SKM-1 (cell line): ENCODE measurements at regions not wholly inside any gene's neighbourhood (a gene's known extent, or its start where the extent isn't known, plus 50 kb on each side); places are given as distances from the start of the nearest gene placed in this dataset.
"Not testable (repeated sequence)": the region's sequence is repeated elsewhere in the genome, so short reads cannot be mapped to it uniquely, and the experiment has no call there.

Source experiments
- DNase-seq: peaks from one replicate; lab custom pipeline; 2025; ENCODE audit not compliant: unreplicated experiment; lab: John Stamatoyannopoulos, UW

- DNase-seq, result no peak
Observed at GRCh38 chr5:103385722-103386121, 127.2 kb downstream of the MACIR start.

- DNase-seq, result not testable (repeated sequence)
Observed at GRCh38 chr5:103377638-103378037, 119.1 kb downstream of the MACIR start.

DNA sequence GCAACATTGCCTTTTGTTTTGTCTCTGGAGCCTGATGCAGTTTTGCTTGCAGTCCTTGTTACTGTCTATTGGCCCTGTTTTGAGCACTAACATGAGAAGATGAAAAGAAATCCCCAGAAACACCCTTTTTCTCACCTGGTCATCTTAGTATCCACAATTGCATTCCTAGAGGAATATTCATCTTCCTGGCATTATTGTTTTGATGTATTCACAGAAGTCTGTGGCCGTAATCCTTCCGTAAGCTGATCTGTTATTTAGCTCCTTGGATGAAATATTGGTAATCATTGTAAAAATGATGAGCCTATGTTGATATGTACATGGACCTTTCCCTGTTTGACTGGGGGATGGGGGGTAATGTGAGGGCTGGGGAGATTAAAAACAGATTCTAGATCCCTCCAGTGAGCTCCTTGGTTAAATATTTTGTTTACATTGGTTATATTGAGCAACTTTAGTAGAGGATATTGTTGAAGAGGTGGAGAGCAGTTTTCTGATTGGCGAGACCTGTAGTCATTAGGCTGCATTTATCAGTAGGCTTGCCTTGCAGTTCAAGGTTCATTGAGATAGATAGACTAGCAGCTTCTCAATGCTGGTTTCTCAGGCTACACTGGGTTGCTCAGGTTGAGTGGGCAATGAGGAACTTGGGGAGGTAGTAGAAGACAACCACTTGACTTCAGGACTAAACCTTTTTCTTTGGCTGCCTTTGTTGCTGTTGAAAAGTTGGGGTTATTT lies 117.5 kb downstream of the MACIR start:
- DNase-seq, result no peak

DNA sequence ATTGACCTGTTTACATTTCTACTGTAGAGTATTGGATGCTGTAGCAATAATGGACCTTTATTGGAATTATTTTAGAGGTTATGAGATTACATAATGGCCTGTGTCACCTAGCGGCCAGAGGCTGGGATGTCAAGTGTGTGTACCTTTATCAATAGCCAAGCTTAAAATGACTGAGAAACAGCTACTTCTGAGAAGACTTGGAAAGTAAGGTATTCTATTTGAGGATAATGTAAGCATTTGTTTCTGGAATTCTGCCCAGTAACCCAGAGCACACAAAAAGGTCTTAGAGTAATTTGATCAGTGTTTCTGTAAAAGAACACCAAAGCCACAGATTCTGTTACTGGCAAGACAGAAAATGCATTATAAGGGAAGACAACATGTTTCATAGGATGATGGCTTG lies 116.8 kb downstream of the MACIR start:
- DNase-seq, result no peak

GRCh38 chr5:103374473-103374963 lies 116.0 kb downstream of the MACIR start:
- DNase-seq, result no peak

DNA sequence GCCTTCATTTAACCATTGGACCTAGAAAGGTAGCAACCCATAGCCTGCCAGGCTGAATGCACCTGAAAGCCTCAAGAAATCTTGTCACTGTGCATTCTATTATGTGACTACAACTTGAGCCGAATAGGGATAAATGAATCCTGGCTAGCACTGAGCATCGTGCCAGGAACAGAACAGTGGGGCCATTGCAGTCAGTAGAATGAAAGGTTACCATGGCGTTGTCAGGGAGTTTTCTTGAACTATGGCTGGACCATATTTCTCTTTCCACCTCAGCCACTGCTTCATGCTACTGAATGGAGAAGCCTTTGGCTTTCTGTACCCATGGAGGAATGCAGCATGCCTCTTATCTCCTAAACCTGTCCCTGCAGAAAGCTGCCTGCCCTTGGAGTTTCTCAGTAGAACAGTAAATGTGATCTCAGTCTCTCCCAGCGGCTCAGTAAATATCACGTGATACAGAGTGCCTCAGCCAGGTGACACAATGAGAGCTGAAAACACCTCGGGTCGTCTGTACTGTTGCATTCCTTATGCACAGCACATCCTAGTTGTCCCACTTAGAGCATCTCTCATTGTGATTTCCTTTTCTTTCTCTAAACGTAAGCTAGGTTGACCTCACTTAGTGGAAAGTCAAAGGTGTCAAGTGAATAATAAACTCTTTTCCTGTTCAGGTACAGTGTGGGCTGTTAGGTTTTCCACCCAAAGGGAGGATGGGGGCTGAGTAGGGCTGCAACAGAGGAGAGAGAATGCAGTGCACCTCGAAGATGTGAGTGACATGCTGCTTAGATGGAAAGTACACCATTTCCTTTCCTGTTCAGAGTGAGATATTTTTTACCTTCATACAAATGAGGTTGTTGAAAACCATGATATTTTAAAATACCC lies 115.3 kb downstream of the MACIR start:
- DNase-seq, result no peak

GRCh38 chr5:103371046-103371607 lies 112.6 kb downstream of the MACIR start:
- DNase-seq, result no peak

- no peak for DNase-seq
Observed at GRCh38 chr5:103369125-103370120, 110.9 kb downstream of the MACIR start.

- DNase-seq, result no peak
Observed at GRCh38 chr5:103367702-103368101, 109.1 kb downstream of the MACIR start.

DNA sequence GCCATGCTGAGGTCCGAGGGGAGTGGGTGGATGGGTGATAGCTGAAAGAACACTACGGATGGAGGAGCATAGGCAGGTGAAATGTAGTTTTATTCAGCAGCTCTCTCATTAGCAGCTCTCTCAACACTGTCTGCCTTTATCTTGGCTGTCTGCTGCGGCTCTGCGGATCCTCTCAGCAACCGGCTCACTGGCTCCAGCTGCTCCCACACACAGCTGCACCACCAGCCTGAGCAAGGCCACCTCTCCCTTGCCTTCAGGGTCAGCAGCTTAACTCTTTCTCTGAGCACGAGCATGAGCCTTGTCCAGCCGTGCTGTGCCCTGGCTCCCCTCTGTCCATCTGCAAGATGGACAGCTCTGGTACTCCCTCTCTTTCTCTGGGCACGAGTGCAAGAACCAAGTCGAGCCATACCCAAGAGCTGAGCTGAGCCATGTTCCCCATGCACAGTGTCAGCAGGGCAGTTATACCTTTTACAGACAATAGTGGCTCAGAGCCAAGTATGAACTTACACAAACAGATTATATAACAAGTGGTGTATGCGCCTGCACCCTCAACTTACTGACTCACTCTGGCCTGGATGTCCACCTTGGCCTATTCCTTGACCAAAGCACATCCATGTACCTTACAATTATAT lies 108.5 kb downstream of the MACIR start:
- DNase-seq, result no peak

DNA sequence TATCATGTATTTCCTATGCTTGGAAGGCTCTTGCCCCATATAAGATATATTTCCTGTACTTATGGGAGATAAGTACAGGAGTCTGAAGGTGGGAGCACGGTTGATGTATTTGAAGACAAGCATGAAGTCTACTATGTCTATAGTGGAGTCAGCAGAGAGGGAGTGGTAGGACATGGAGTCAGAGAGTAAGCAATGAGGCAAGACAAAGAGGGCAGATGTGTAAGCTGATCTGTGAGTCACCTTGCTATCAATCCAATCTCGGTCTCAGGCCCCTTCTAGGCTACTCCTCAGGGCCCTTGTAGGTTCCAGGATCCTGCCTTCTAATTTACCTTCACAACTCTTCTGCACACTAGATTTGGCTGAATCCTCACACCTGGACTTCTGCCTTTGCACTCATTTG lies 105.5 kb downstream of the MACIR start:
- no peak for DNase-seq

DNA sequence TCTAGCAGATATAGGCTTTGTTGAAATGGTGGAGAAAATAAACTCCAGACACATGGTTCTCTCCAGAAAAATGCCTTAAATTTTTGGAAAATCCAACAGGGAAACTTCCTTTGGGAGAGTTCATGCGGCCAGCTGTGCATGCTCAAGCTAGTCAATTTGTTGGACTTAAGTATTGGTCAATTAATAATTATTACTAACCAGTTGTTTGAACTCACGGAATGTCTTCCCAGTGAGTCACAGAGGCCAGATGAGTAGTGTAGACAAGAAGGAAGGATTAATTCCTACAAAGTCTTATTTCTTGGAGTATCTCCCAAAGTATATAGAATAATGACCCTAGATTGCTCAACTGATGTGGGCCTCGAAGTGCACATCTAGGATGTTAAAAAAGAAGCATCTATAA lies 103.6 kb downstream of the MACIR start:
- DNase-seq, result no peak

- DNase-seq, result no peak
Observed at GRCh38 chr5:103360475-103360874, 101.9 kb downstream of the MACIR start.

GRCh38 chr5:103358305-103358995 lies 99.9 kb downstream of the MACIR start:
- no peak for DNase-seq

GRCh38 chr5:103357636-103358035 lies 99.1 kb downstream of the MACIR start:
- no peak for DNase-seq

- DNase-seq, result no peak
Observed at GRCh38 chr5:103356350-103357091, 98.0 kb downstream of the MACIR start.

GRCh38 chr5:103355579-103355978 lies 97.0 kb downstream of the MACIR start:
- DNase-seq, result no peak

- DNase-seq, result no peak
Observed at GRCh38 chr5:103354446-103354845, 95.9 kb downstream of the MACIR start.

DNA sequence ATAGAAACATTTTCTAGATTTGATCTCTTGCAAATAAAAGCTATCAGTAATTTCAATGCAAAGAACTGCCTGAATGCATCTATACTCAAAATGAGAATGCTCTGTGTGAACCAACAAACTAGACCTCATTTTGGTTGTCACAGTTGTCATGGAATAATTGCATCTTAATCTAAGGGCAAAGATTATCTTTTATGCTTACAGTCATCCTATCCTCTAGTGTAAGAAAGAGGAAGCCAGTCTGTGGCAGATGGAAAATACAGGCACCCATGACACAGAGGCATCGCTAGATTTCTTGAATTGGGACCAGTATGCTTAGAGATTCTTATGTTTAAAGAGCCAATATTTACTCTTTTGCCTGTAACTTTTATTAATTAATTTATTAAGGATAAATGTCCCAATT lies 95.0 kb downstream of the MACIR start:
- DNase-seq, result no peak
